ENCODE measurements at regions not wholly inside any gene's neighbourhood (a gene's known extent, or its start where the extent isn't known, plus 50 kb on each side); places are given as distances from the start of the nearest gene placed in this dataset.

- ATAC-seq (replicated peaks) (no peak), DNase-seq (no peak)
- H3K9me3 Mint-ChIP-seq, result peaks cover 0 to 2% of the 10 kb centered on the region in 2 donors
- no peaks in the 10 kb centered on the region for H3K4me1 Mint-ChIP-seq (ENCODE audit: low read depth in 2 of 2)
- no peak overlapping the region for H3K27ac Mint-ChIP-seq
- H3K27me3 Mint-ChIP-seq, result no peaks in the 10 kb centered on the region
- no peak overlapping the region for H3K4me3 Mint-ChIP-seq
- no peaks in the 10 kb centered on the region for H3K36me3 Mint-ChIP-seq (ENCODE audit: insufficient read depth)
These were observed 489.6 kb downstream of the MAN2A1 start for GRCh38 chr5:110179321-110179720.

GRCh38 chr5:110194191-110194590 is 504.5 kb downstream of the MAN2A1 start:
- no peak for DNase-seq
- H3K27ac Mint-ChIP-seq, result no peak overlapping the region
- H3K36me3 Mint-ChIP-seq (ENCODE audit: insufficient read depth), result no peaks in the 10 kb centered on the region
- H3K4me1 Mint-ChIP-seq (ENCODE audit: low read depth in 2 of 2), result no peaks in the 10 kb centered on the region
- peaks cover 17 to 21% of the 10 kb centered on the region in 2 donors for H3K27me3 Mint-ChIP-seq
- no peak for ATAC-seq (replicated peaks)
- H3K4me3 Mint-ChIP-seq, result no peak overlapping the region
- H3K9me3 Mint-ChIP-seq, result peaks cover 2 to 9% of the 10 kb centered on the region in 2 donors

GRCh38 chr5:110195288-110195687 is 505.6 kb downstream of the MAN2A1 start:
- Mint-ChIP-seq H3K9me3 (peaks cover 2 to 9% of the 10 kb centered on the region in 2 donors), H3K4me1 (ENCODE audit: low read depth in 2 of 2) (no peaks in the 10 kb centered on the region), H3K36me3 (ENCODE audit: insufficient read depth) (no peaks in the 10 kb centered on the region), H3K27ac (no peak overlapping the region), H3K4me3 (no peak overlapping the region), H3K27me3 (peaks cover 17 to 21% of the 10 kb centered on the region in 2 donors)
- DNase-seq (no peak), ATAC-seq (replicated peaks) (no peak)

DNA sequence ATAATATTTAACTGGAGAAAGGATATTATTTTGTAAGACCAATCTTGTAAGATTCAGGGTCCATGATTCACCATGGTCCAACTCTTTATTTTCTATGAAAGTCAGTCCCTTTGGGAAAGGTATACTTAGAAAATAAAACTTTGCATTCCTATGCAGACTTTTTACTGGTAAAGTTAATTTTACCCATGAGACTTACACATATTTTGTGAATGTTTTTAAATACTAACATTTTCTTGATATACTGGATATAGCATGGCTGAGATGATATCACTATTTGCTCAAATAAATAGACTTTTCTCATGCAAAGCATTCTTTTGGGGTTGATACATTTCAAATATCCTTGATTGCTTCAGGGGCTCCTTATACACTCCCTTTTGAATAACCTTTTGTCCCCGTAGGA is 512.1 kb downstream of the MAN2A1 start:
- Mint-ChIP-seq H3K4me3 (no peak overlapping the region), H3K9me3 (no peaks in the 10 kb centered on the region), H3K36me3 (ENCODE audit: insufficient read depth) (no peaks in the 10 kb centered on the region), H3K27me3 (no peaks in the 10 kb centered on the region), H3K4me1 (ENCODE audit: low read depth in 2 of 2) (no peaks in the 10 kb centered on the region), H3K27ac (no peak overlapping the region)
- ATAC-seq (replicated peaks), result no peak
- no peak for DNase-seq

GRCh38 chr5:110203661-110204060 is 513.9 kb downstream of the MAN2A1 start:
- Mint-ChIP-seq H3K9me3 (no peaks in the 10 kb centered on the region), H3K27me3 (no peaks in the 10 kb centered on the region), H3K4me3 (no peak overlapping the region), H3K4me1 (ENCODE audit: low read depth in 2 of 2) (no peaks in the 10 kb centered on the region), H3K36me3 (ENCODE audit: insufficient read depth) (no peaks in the 10 kb centered on the region), H3K27ac (no peak overlapping the region)
- DNase-seq (no peak), ATAC-seq (replicated peaks) (no peak)

GRCh38 chr5:110209401-110209800 is 517.1 kb downstream of the TMEM232 start:
- H3K4me3 Mint-ChIP-seq, result no peak overlapping the region
- no peaks in the 10 kb centered on the region for H3K27me3 Mint-ChIP-seq
- H3K36me3 Mint-ChIP-seq (ENCODE audit: insufficient read depth), result no peaks in the 10 kb centered on the region
- ATAC-seq (replicated peaks), result no peak
- H3K4me1 Mint-ChIP-seq (ENCODE audit: low read depth in 2 of 2), result no peaks in the 10 kb centered on the region
- no peak overlapping the region for H3K27ac Mint-ChIP-seq
- peaks cover 0 to 4% of the 10 kb centered on the region in 2 donors for H3K9me3 Mint-ChIP-seq
- DNase-seq, result no peak

GRCh38 chr5:110218981-110219380 is 507.5 kb downstream of the TMEM232 start:
- Mint-ChIP-seq H3K27me3 (peaks cover 0 to 13% of the 10 kb centered on the region in 2 donors), H3K9me3 (peaks cover 17 to 65% of the 10 kb centered on the region in 2 donors)

DNA sequence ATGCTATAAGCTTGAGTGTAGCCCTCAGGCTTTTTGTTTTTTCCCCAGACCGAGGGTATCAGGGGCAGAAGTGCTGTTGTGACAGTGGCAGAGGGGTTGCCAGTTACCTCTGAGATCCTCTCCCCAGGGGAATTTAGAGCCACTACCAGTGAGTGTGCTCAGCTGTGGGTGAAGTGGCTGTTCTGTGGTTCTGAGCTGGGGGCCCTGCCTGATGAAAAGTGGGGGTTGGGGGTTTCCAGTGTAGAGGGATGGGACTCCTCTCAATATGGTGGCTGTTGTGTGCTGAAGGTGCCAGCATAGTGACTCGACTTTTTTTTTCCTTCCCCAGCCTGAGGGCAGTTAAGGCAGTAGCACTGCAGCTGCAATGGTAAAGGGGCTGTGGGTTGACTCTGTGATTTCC is 506.7 kb downstream of the TMEM232 start:
- no peak for DNase-seq
- Mint-ChIP-seq H3K36me3 (ENCODE audit: insufficient read depth) (no peaks in the 10 kb centered on the region), H3K9me3 (peaks cover 17 to 57% of the 10 kb centered on the region in 2 donors), H3K4me3 (no peak overlapping the region), H3K27me3 (peaks cover 0 to 13% of the 10 kb centered on the region in 2 donors), H3K4me1 (ENCODE audit: low read depth in 2 of 2) (no peaks in the 10 kb centered on the region), H3K27ac (no peak overlapping the region)
- ATAC-seq (replicated peaks), result no peak

More at GRCh38 chr5:110218981-110219380, 507.5 kb downstream of the TMEM232 start:
- no peaks in the 10 kb centered on the region for H3K4me1 Mint-ChIP-seq (ENCODE audit: low read depth in 2 of 2)
- H3K27ac Mint-ChIP-seq, result no peak overlapping the region
- no peak for ATAC-seq (replicated peaks)
- DNase-seq, result no peak
- H3K4me3 Mint-ChIP-seq, result no peak overlapping the region
- no peaks in the 10 kb centered on the region for H3K36me3 Mint-ChIP-seq (ENCODE audit: insufficient read depth)

- Mint-ChIP-seq H3K27me3 (peaks cover 0 to 13% of the 10 kb centered on the region in 2 donors), H3K4me3 (no peak overlapping the region), H3K4me1 (ENCODE audit: low read depth in 2 of 2) (no peaks in the 10 kb centered on the region), H3K9me3 (peaks cover 15 to 44% of the 10 kb centered on the region in 2 donors), H3K27ac (no peak overlapping the region), H3K36me3 (ENCODE audit: insufficient read depth) (no peaks in the 10 kb centered on the region)
- no peak for DNase-seq
- no peak for ATAC-seq (replicated peaks)
These were observed 505.4 kb downstream of the TMEM232 start for GRCh38 chr5:110221036-110221435.

GRCh38 chr5:110224050-110224449 is 502.4 kb downstream of the TMEM232 start:
- ATAC-seq (replicated peaks), result no peak
- Mint-ChIP-seq H3K4me1 (ENCODE audit: low read depth in 2 of 2) (no peaks in the 10 kb centered on the region), H3K9me3 (peaks cover 10 to 30% of the 10 kb centered on the region in 2 donors), H3K36me3 (ENCODE audit: insufficient read depth) (no peaks in the 10 kb centered on the region), H3K27me3 (peaks cover 0 to 8% of the 10 kb centered on the region in 2 donors), H3K27ac (no peak overlapping the region), H3K4me3 (no peak overlapping the region)
- no peak for DNase-seq

DNA sequence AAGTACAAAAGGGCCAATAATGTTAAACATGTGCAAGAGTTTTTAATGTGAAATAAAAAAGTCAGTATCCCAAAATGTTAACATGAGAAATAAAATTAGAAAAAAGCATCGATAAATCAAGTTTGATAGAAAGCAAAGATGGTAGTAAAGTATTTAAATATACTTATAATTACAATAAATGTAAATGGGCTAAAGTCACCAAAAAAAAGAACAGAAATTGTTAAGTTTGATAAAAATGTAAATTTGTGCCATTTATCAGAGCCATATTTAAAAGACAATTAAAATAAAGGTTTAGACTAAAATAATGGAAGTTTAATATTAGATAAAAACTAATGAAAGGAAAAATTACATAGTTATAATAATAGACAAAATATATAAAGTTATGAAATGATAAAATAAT is 500.5 kb downstream of the TMEM232 start:
- Mint-ChIP-seq H3K9me3 (peaks cover 8 to 35% of the 10 kb centered on the region in 2 donors), H3K27me3 (no peaks in the 10 kb centered on the region), H3K36me3 (ENCODE audit: insufficient read depth) (no peaks in the 10 kb centered on the region), H3K27ac (no peak overlapping the region), H3K4me3 (no peak overlapping the region), H3K4me1 (ENCODE audit: low read depth in 2 of 2) (no peaks in the 10 kb centered on the region)
- no peak for ATAC-seq (replicated peaks)
- no peak for DNase-seq

- no peaks in the 10 kb centered on the region for H3K36me3 Mint-ChIP-seq (ENCODE audit: insufficient read depth)
- no peak overlapping the region for H3K27ac Mint-ChIP-seq
- no peaks in the 10 kb centered on the region for H3K4me1 Mint-ChIP-seq (ENCODE audit: low read depth in 2 of 2)
- DNase-seq (no peak), ATAC-seq (replicated peaks) (no peak)
- no peak overlapping the region for H3K4me3 Mint-ChIP-seq
- no peaks in the 10 kb centered on the region for H3K27me3 Mint-ChIP-seq
- no peaks in the 10 kb centered on the region for H3K9me3 Mint-ChIP-seq
These were observed 486.7 kb downstream of the TMEM232 start for GRCh38 chr5:110239786-110240185.

DNA sequence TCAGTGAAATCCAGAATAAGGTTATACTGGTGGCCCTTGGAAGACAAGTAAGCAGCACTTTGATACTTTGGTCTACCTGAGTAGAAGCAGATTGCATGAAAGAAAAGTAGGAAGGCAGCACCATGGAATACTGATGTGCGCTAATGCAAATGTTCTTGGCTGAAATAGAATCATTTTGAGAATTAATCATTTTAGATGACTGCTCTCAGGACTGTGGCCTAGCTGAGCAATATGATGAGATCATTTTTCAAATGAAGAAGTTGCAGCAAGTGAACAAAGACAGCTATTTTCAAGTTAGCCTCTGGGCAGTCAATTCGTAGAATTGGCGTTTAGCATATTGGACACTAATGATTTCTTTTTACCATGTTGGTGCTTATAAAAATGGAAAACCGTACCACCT is 483.5 kb downstream of the TMEM232 start:
- H3K4me3 Mint-ChIP-seq, result no peak overlapping the region
- H3K9me3 Mint-ChIP-seq, result no peaks in the 10 kb centered on the region
- ATAC-seq (replicated peaks), result no peak
- no peaks in the 10 kb centered on the region for H3K4me1 Mint-ChIP-seq (ENCODE audit: low read depth in 2 of 2)
- H3K27me3 Mint-ChIP-seq, result no peaks in the 10 kb centered on the region
- no peaks in the 10 kb centered on the region for H3K36me3 Mint-ChIP-seq (ENCODE audit: insufficient read depth)
- H3K27ac Mint-ChIP-seq, result no peak overlapping the region
- DNase-seq, result no peak

DNA sequence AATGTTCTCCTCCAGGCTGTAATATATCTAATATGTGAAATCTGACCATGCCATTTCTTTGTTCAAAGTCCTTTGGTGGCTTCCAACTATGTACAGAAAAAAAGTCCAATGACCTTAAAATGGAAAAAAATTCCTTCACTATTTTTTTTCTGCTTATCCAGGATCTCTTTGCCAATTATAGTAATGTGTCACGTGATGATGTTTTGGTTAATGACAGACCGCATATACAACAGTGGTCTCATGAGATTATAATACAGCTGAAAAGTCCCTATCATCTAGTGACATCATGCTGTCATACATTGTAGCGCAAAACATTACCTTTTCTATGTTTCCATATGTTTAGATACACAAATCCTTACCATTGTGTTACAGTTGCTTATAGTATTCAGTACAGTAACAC is 477.6 kb downstream of the TMEM232 start:
- Mint-ChIP-seq H3K36me3 (ENCODE audit: insufficient read depth) (no peaks in the 10 kb centered on the region), H3K9me3 (no peaks in the 10 kb centered on the region), H3K27ac (no peak overlapping the region), H3K27me3 (peaks cover 0 to 6% of the 10 kb centered on the region in 2 donors), H3K4me1 (ENCODE audit: low read depth in 2 of 2) (no peaks in the 10 kb centered on the region), H3K4me3 (no peak overlapping the region)
- ATAC-seq (replicated peaks), result no peak
- DNase-seq, result no peak

- Mint-ChIP-seq H3K27ac (no peak overlapping the region), H3K4me3 (no peak overlapping the region), H3K4me1 (ENCODE audit: low read depth in 2 of 2) (no peaks in the 10 kb centered on the region), H3K27me3 (peaks cover 0 to 6% of the 10 kb centered on the region in 2 donors), H3K9me3 (no peaks in the 10 kb centered on the region), H3K36me3 (ENCODE audit: insufficient read depth) (no peaks in the 10 kb centered on the region)
- DNase-seq, result no peak
- no peak for ATAC-seq (replicated peaks)
These were observed 476.1 kb downstream of the TMEM232 start for GRCh38 chr5:110250355-110250754.
